Neuron (in vitro differentiated cells): ENCODE measurements at regions not wholly inside any gene's neighbourhood (a gene's known extent, or its start where the extent isn't known, plus 50 kb on each side); places are given as distances from the start of the nearest gene placed in this dataset.

Experiments
- H2AFZ ChIP-seq: one replicate; pipeline ENCODE4 v1.6.1; 2013; ENCODE audit warnings: low read depth, mild to moderate bottlenecking, inconsistent platforms, low read length, moderate library complexity
- H3K27me3 ChIP-seq: one replicate; pipeline ENCODE4 v1.6.1; 2013; ENCODE audit warnings: low read length; ENCODE audit not compliant: insufficient read depth
- H3K36me3 ChIP-seq: one replicate; pipeline ENCODE4 v1.6.1; 2013; ENCODE audit warnings: low read length; ENCODE audit not compliant: insufficient read depth
- H3K4me1 ChIP-seq: one replicate; pipeline ENCODE4 v1.6.1; 2013; ENCODE audit warnings: low read length; ENCODE audit not compliant: insufficient read depth
- H3K4me3 ChIP-seq: 2 replicates; pipeline ENCODE4 v1.5.1; 2013; ENCODE audit warnings: mild to moderate bottlenecking, low read length, moderate library complexity
- H3K9me3 ChIP-seq: one replicate; pipeline ENCODE4 v1.6.1; 2013; ENCODE audit warnings: low read length

DNA sequence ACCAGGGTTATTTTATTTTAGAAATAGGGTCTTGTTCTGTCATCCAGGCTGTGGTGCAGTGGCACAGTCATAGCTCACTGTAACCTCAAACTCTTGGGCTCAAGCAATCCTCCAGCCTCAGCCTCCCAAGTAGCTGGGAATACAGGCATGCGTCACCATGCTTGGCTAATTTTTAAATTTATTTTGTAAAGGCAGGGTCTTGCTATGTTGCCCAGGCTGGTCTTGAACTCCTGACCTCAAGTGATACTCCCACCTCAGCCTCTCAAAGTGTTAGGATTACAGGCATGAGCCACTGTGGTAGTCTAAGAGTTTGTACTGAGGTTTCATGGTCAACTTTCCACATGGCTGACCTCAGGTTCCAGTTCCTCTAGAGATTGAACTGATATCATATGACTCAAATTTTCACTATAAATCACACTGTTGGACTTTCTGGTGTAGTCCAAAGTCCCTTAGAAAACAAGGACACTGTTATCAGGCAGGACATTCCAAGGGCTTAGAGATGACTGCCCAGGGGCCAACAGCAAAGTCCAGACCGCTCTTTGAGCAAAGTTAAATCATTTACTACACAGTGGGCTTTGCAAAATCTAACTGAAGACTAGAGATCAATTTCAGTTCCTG, 82.0 kb upstream of the MEX3C start:
- Histone ChIP-seq H3K36me3 (no peaks in the 10 kb centered on the region), H3K27me3 (no peaks in the 10 kb centered on the region), H3K4me1 (no peaks in the 10 kb centered on the region)

DNA sequence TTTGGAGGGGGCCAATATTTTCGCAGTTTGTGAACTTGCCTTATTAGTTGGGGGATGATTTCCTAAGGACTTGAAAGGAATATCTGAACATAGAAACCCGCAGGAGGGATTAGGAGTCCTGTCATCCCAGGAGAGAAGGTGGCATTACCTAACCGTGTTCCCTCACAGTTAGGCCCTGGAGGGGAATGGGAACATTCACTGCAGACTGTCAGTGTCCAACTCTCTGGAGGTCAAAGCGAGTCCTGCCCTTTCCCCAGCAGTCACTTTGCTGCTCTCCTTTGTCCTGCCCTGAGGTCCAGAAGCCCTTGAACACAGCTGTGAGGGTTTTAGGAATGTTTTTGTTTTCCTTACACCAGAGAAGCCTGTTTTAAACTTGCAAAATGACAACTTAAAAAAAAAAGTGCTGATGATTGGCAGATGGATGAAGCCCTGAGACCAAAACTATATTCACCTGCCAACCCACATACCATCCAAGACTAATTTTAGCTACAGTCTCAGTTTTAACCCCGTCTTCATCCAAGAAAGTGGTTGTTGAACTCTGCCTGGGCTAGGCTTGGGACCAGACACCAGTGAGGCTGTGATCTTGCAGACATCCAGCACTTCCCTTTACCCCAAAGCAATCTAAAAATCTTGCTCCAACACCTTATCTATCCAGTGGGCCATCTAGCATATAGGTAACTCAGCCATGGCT, 90.5 kb upstream of the MEX3C start:
- Histone ChIP-seq H3K4me3 (no peak overlapping the region), H3K9me3 (no peaks in the 10 kb centered on the region), H3K27me3 (no peaks in the 10 kb centered on the region), H3K36me3 (no peaks in the 10 kb centered on the region), H3K4me1 (peaks cover 3% of the 10 kb centered on the region), H2AFZ (no peak overlapping the region)

More for the DNA sequence above, 82.0 kb upstream of the MEX3C start:
- Histone ChIP-seq H3K4me3 (no peak overlapping the region), H3K9me3 (no peaks in the 10 kb centered on the region), H2AFZ (no peak overlapping the region)

DNA sequence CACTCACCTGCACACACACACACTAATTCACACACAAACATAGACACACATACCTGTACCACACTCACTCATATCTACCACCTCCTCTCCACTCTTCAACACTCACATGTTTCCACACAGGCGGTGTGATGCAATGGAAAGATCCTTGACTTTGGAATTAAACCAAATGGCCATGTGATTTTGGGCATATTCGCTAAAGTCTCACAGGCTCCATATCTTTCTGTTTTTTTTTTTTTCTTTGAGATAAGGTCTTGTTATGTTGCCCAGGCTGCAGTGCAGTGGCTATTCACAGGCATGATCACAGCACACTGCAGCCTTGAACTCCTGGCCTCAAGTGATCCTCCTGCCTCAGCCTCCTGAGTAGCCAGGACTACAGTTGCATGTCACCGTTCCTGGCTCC, 91.1 kb upstream of the MEX3C start:
- H3K4me1 ChIP-seq = peaks cover 3% of the 10 kb centered on the region
- H3K9me3 ChIP-seq = no peaks in the 10 kb centered on the region
- H2AFZ ChIP-seq = no peak overlapping the region
- H3K36me3 ChIP-seq = no peaks in the 10 kb centered on the region
- H3K4me3 ChIP-seq = no peak overlapping the region
- no peaks in the 10 kb centered on the region for H3K27me3 ChIP-seq

GRCh38 chr18:51290860-51291259, 93.4 kb upstream of the MEX3C start:
- no peaks in the 10 kb centered on the region for H3K27me3 ChIP-seq
- no peak overlapping the region for H3K4me3 ChIP-seq

GRCh38 chr18:51300912-51301311, 103.4 kb upstream of the MEX3C start:
- Histone ChIP-seq H3K9me3 (no peaks in the 10 kb centered on the region), H3K36me3 (no peaks in the 10 kb centered on the region), H3K4me3 (no peak overlapping the region), H3K4me1 (no peaks in the 10 kb centered on the region), H2AFZ (no peak overlapping the region), H3K27me3 (no peaks in the 10 kb centered on the region)

More at GRCh38 chr18:51290860-51291259, 93.4 kb upstream of the MEX3C start:
- Histone ChIP-seq H3K4me1 (peaks cover 3% of the 10 kb centered on the region), H2AFZ (no peak overlapping the region), H3K9me3 (no peaks in the 10 kb centered on the region), H3K36me3 (no peaks in the 10 kb centered on the region)

- H3K36me3 ChIP-seq = no peaks in the 10 kb centered on the region
- no peak overlapping the region for H2AFZ ChIP-seq
- H3K4me1 ChIP-seq = no peaks in the 10 kb centered on the region
- H3K27me3 ChIP-seq = no peaks in the 10 kb centered on the region
- H3K9me3 ChIP-seq = no peaks in the 10 kb centered on the region
- no peak overlapping the region for H3K4me3 ChIP-seq
Observed at GRCh38 chr18:51301376-51301775, 103.9 kb upstream of the MEX3C start.

DNA sequence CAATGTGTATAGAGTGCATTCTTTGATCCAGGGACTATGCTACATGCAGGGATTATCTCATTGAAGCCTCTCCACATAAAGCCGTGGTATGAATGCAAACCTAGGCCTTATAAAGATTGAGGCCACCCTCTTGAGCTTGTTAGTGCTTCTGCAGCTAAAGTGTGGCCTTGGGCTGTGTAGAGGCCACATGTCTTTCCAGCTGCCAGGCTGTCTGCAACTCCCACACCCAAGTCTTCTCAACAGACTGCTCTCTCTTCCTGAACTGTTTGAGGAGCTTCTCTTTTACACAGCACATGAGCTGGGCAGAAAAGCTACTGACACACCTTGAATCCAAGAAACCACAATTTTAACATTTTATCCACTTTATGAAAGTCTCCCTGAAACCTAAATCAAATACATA, 119.2 kb upstream of the MEX3C start:
- H3K27me3 ChIP-seq = no peaks in the 10 kb centered on the region
- H3K36me3 ChIP-seq = no peaks in the 10 kb centered on the region
- peaks cover 1% of the 10 kb centered on the region for H3K4me1 ChIP-seq
- no peak overlapping the region for H3K4me3 ChIP-seq
- no peaks in the 10 kb centered on the region for H3K9me3 ChIP-seq
- no peak overlapping the region for H2AFZ ChIP-seq

GRCh38 chr18:51321696-51322095, 124.2 kb upstream of the MEX3C start:
- peaks cover 1% of the 10 kb centered on the region for H3K4me1 ChIP-seq
- no peaks in the 10 kb centered on the region for H3K27me3 ChIP-seq
- H3K36me3 ChIP-seq = no peaks in the 10 kb centered on the region
- no peak overlapping the region for H2AFZ ChIP-seq
- H3K4me3 ChIP-seq = no peak overlapping the region
- H3K9me3 ChIP-seq = no peaks in the 10 kb centered on the region

DNA sequence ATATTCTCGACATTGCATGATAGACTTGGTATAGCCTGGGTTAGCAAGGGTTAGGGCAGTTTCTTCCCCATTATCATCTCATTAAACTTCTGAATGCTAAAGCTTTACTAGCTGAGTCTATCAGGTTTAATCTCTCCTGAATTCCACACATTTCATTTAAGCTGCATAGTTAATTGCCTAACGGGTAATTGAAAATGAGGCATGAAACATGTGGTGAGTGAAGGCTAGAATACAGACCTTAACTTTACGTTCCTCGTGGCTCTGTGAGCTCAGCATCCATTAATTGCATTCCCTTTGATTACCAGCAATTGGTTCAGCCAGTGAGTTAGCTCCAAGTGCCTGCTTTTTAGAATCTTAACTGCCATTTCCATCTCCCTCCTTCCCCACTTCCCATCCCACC, 126.5 kb upstream of the MEX3C start:
- Histone ChIP-seq H3K4me3 (no peak overlapping the region), H2AFZ (no peak overlapping the region), H3K4me1 (peaks cover 1% of the 10 kb centered on the region)

GRCh38 chr18:51330148-51330547, 132.7 kb upstream of the MEX3C start:
- no peak overlapping the region for H3K4me3 ChIP-seq
- H3K4me1 ChIP-seq = no peaks in the 10 kb centered on the region

More for the DNA sequence above, 126.5 kb upstream of the MEX3C start:
- Histone ChIP-seq H3K9me3 (no peaks in the 10 kb centered on the region), H3K27me3 (no peaks in the 10 kb centered on the region), H3K36me3 (no peaks in the 10 kb centered on the region)

DNA sequence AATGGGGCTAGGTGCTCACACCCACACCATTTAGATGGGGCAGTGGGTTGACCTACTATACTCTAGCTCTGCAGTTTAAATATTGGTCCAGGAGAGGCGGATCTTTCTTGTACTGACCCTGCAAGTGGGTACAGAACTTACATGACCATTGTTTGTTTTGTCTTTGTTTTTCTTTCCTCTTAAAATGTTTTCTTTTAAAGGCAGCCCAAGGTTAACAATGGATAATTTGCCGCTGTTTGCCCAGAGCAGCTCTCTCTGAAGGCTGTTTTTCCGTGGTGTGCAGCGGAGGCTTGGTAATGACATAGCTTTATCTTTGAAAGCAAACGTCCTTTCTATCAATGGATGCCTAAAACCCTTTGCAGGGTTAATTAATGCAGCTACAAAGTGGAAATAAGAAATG, 133.3 kb upstream of the MEX3C start:
- Histone ChIP-seq H3K36me3 (no peaks in the 10 kb centered on the region), H3K4me3 (no peak overlapping the region), H3K27me3 (no peaks in the 10 kb centered on the region), H3K4me1 (no peaks in the 10 kb centered on the region), H3K9me3 (no peaks in the 10 kb centered on the region), H2AFZ (no peak overlapping the region)

More at GRCh38 chr18:51330148-51330547, 132.7 kb upstream of the MEX3C start:
- no peaks in the 10 kb centered on the region for H3K9me3 ChIP-seq
- H3K27me3 ChIP-seq = no peaks in the 10 kb centered on the region
- H3K36me3 ChIP-seq = no peaks in the 10 kb centered on the region
- no peak overlapping the region for H2AFZ ChIP-seq

DNA sequence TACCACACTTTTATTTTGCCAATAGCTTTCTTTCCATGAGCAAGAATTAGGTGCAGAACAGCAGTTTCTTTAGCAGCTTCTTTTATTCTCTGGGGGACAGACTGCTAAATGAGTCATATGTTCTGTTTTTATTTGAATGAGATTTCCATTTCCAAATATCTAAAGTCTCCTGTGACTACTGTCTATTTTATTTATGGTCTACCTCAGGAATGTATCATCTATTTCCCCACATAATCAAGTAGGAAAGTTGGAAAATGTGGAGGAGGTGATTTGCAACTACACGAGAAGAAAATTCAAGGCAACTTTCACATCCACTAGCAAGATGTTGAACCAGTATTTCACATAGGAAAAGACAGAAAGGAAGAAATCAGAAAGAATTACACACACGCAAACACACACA, 139.9 kb upstream of the MEX3C start:
- Histone ChIP-seq H2AFZ (no peak overlapping the region), H3K4me1 (no peaks in the 10 kb centered on the region), H3K27me3 (no peaks in the 10 kb centered on the region), H3K36me3 (no peaks in the 10 kb centered on the region), H3K4me3 (no peak overlapping the region), H3K9me3 (no peaks in the 10 kb centered on the region)

GRCh38 chr18:51339856-51340255, 142.4 kb upstream of the MEX3C start:
- Histone ChIP-seq H2AFZ (no peak overlapping the region), H3K9me3 (no peaks in the 10 kb centered on the region), H3K36me3 (no peaks in the 10 kb centered on the region), H3K4me1 (no peaks in the 10 kb centered on the region), H3K27me3 (no peaks in the 10 kb centered on the region), H3K4me3 (no peak overlapping the region)

GRCh38 chr18:51340332-51340731, 142.9 kb upstream of the MEX3C start:
- Histone ChIP-seq H3K4me3 (no peak overlapping the region), H2AFZ (no peak overlapping the region), H3K36me3 (no peaks in the 10 kb centered on the region), H3K4me1 (no peaks in the 10 kb centered on the region), H3K9me3 (no peaks in the 10 kb centered on the region), H3K27me3 (no peaks in the 10 kb centered on the region)
